GM21390 (cell line): ENCODE measurements at regions not wholly inside any gene's neighbourhood (a gene's known extent, or its start where the extent isn't known, plus 50 kb on each side); places are given as distances from the start of the nearest gene placed in this dataset.

Experiments
- ATAC-seq: cut with Tn5 transposase; IDR thresholded peaks from one replicate; pipeline ENCODE4 v1.9.1; 2021; ENCODE audit not compliant: unreplicated experiment

GRCh38 chr22:26891429-26891828 is 234.0 kb downstream of the MIAT start:
- ATAC-seq = no peak

GRCh38 chr22:26892166-26893041 is 235.0 kb downstream of the MIAT start:
- ATAC-seq = no peak

GRCh38 chr22:26893173-26894110 is 236.1 kb downstream of the MIAT start:
- no peak for ATAC-seq

- ATAC-seq = no peak
Observed at GRCh38 chr22:26894362-26894761, 237.0 kb downstream of the MIAT start.

GRCh38 chr22:26894766-26895485 is 237.5 kb downstream of the MIAT start:
- no peak for ATAC-seq

- ATAC-seq = no peak
Observed at GRCh38 chr22:26897384-26897783, 240.0 kb downstream of the MIAT start.

GRCh38 chr22:26898946-26899605 is 241.7 kb downstream of the MIAT start:
- ATAC-seq = no peak

- no peak for ATAC-seq
Observed at GRCh38 chr22:26900787-26901186, 243.4 kb downstream of the MIAT start.

- no peak for ATAC-seq
Observed at GRCh38 chr22:26901198-26901816, 243.9 kb downstream of the MIAT start.

- ATAC-seq = no peak
Observed at GRCh38 chr22:26902401-26903029, 245.1 kb downstream of the MIAT start.

GRCh38 chr22:26903030-26903856 is 245.9 kb downstream of the MIAT start:
- ATAC-seq = no peak

- no peak for ATAC-seq
Observed at GRCh38 chr22:26904483-26904882, 247.1 kb downstream of the MIAT start.

- ATAC-seq = no peak
Observed at GRCh38 chr22:26905076-26905475, 247.7 kb downstream of the MIAT start.

- no peak for ATAC-seq
Observed at GRCh38 chr22:26905640-26906039, 248.3 kb downstream of the MIAT start.

GRCh38 chr22:26906464-26906863 is 249.1 kb downstream of the MIAT start:
- ATAC-seq = no peak

GRCh38 chr22:26907366-26907765 is 250.0 kb downstream of the MIAT start:
- ATAC-seq = no peak

- no peak for ATAC-seq
Observed at GRCh38 chr22:26910845-26911244, 253.5 kb downstream of the MIAT start.

GRCh38 chr22:26912655-26913345 is 255.4 kb downstream of the MIAT start:
- no peak for ATAC-seq
